ENCODE measurements at regions not wholly inside any gene's neighbourhood (a gene's known extent, or its start where the extent isn't known, plus 50 kb on each side); places are given as distances from the start of the nearest gene placed in this dataset.
"Not testable (repeated sequence)": the region's sequence is repeated elsewhere in the genome, so short reads cannot be mapped to it uniquely, and the experiment has no call there.

GRCh38 chr18:41096504-41096903, 858.5 kb upstream of the PIK3C3 start:
- Histone ChIP-seq H3K4me1 (peaks cover 8% of the 10 kb centered on the region; the same call in 1 of the 2 replicates), H3K36me3 (replicated peaks) (no peaks in the 10 kb centered on the region), H3K4me3 (no peak overlapping the region), H3K27me3 (ENCODE audit: low read depth) (no peaks in the 10 kb centered on the region), H3K9me3 (no peaks in the 10 kb centered on the region)
- in situ Hi-C loops (cut with MboI; ENCODE audit: low sequenced_read_pairs): no loop called here
- DNase-seq (ENCODE audit: low spot score in 2 of 2): peak; percentile 67 to 87

- H3K9me3 ChIP-seq: no peaks in the 10 kb centered on the region
- no peaks in the 10 kb centered on the region for H3K27me3 ChIP-seq (ENCODE audit: low read depth)
- H3K36me3 ChIP-seq (replicated peaks): no peaks in the 10 kb centered on the region
- no peak overlapping the region for H3K4me3 ChIP-seq
- in situ Hi-C loops (cut with MboI; ENCODE audit: low sequenced_read_pairs): no loop called here
- DNase-seq (ENCODE audit: low spot score in 2 of 2): no peak
- no peaks in the 10 kb centered on the region for H3K4me1 ChIP-seq
These were observed 878.0 kb upstream of the PIK3C3 start for GRCh38 chr18:41077076-41077475.

DNA sequence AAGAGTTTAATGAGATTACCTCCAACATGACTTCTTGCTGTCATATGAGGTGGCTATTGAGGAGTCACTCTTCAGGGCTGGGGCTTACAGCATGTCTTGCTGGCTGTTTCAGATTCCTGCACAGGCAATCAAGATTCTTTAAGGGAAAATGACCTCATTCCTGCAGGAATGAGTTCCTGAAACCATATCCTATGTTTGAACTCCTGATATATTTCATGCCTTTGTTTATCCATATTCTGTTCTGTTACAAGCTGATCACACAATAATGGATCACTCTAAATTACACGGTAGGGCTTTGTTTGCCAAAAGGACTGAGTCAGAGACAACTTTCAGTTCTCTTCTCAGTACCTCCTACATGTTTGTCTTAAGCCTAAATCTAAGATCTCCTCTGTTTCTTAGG, 879.8 kb upstream of the PIK3C3 start:
- in situ Hi-C loops (cut with MboI; ENCODE audit: low sequenced_read_pairs): no loop called here
- DNase-seq (ENCODE audit: low spot score in 2 of 2): no peak
- no peaks in the 10 kb centered on the region for H3K4me1 ChIP-seq

DNA sequence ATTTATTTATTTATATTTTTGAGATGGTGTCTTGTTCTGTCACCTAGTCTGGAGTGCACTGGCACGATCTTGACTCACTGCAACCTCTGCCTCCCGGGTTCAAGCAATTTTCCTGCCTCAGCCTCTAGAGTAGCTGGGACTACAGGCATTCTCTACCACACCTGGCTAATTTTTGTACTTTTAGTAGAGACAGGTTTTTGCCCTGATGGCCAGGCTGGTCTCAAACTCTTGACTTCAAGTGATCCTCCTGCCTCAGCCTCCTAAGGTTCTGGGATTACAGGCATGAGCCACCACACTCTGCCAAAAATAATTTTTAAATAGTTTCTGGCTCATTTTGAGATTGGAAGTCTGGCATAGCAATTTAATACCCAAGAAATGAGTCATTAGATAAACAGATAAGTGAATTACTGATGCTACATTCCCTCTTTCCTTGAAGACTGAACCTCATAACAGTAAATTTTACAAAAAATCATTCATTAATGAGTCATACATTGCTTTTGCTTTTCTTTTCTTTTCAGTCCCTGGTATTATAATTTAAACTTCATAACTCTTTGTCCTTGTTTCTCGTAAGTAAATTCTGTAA, 881.6 kb upstream of the PIK3C3 start:
- DNase-seq (ENCODE audit: low spot score in 2 of 2): no peak
- Histone ChIP-seq H3K4me1 (no peaks in the 10 kb centered on the region), H3K4me3 (no peak overlapping the region), H3K9me3 (no peaks in the 10 kb centered on the region), H3K36me3 (replicated peaks) (no peaks in the 10 kb centered on the region), H3K27me3 (ENCODE audit: low read depth) (no peaks in the 10 kb centered on the region)
- in situ Hi-C loops (cut with MboI; ENCODE audit: low sequenced_read_pairs): no loop called here

More for the DNA sequence above, 879.8 kb upstream of the PIK3C3 start:
- no peaks in the 10 kb centered on the region for H3K9me3 ChIP-seq
- H3K36me3 ChIP-seq (replicated peaks): no peaks in the 10 kb centered on the region
- no peaks in the 10 kb centered on the region for H3K27me3 ChIP-seq (ENCODE audit: low read depth)
- no peak overlapping the region for H3K4me3 ChIP-seq

DNA sequence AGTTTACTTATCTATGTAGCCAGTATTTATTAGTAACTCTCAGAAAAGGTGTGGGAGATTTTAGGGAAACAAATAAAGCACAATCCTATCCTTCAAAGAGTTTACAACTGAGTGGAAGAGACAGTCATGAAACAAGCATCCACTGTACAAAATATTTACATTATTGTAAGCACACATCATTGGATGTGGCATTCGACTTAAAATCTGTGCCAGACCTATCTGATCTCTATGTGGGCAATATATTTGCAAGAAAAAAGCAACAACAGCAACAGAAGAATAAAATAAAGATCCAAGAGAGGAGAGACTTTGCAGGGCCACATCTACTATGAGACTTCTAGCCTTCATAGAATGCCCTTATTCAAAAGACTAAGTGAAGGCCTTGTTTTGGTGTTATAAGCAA, 882.1 kb upstream of the PIK3C3 start:
- DNase-seq (ENCODE audit: low spot score in 2 of 2): no peak
- in situ Hi-C loops (cut with MboI; ENCODE audit: low sequenced_read_pairs): no loop called here
- H3K9me3 ChIP-seq: no peaks in the 10 kb centered on the region
- H3K4me3 ChIP-seq: no peak overlapping the region
- H3K27me3 ChIP-seq (ENCODE audit: low read depth): no peaks in the 10 kb centered on the region
- H3K4me1 ChIP-seq: no peaks in the 10 kb centered on the region
- no peaks in the 10 kb centered on the region for H3K36me3 ChIP-seq (replicated peaks)

DNA sequence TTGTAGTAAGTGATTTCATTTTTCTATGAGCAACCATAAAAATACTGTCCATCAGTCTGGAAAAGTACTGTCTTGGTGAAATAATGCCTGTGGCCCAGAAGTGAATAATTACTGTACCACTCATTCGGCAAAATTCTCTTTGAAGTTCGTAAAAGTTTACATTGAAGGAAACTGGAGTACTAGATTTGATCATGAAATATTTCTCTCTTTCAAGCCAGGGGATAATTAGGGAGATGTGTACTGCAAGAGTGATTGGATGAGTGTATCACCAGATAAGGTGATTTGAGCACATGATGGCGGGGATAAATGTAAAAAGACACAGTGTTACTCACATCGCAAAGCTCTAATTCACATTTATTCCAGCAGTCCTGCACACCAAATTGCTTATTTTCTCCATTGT, 883.2 kb upstream of the PIK3C3 start:
- DNase-seq (ENCODE audit: low spot score in 2 of 2): no peak
- in situ Hi-C loops (cut with MboI; ENCODE audit: low sequenced_read_pairs): no loop called here
- no peaks in the 10 kb centered on the region for H3K27me3 ChIP-seq (ENCODE audit: low read depth)
- no peaks in the 10 kb centered on the region for H3K4me1 ChIP-seq
- H3K4me3 ChIP-seq: no peak overlapping the region
- H3K36me3 ChIP-seq (replicated peaks): no peaks in the 10 kb centered on the region
- no peaks in the 10 kb centered on the region for H3K9me3 ChIP-seq

GRCh38 chr18:41069167-41069566, 885.9 kb upstream of the PIK3C3 start:
- DNase-seq (ENCODE audit: low spot score in 2 of 2): no peak
- Histone ChIP-seq H3K9me3 (no peaks in the 10 kb centered on the region), H3K36me3 (replicated peaks) (no peaks in the 10 kb centered on the region), H3K27me3 (ENCODE audit: low read depth) (no peaks in the 10 kb centered on the region), H3K4me3 (no peak overlapping the region), H3K4me1 (no peaks in the 10 kb centered on the region)
- in situ Hi-C loops (cut with MboI; ENCODE audit: low sequenced_read_pairs): no loop called here

- Histone ChIP-seq H3K9me3 (no peaks in the 10 kb centered on the region), H3K36me3 (replicated peaks) (no peaks in the 10 kb centered on the region), H3K4me1 (no peaks in the 10 kb centered on the region), H3K27me3 (ENCODE audit: low read depth) (no peaks in the 10 kb centered on the region), H3K4me3 (no peak overlapping the region)
- DNase-seq (ENCODE audit: low spot score in 2 of 2): no peak
- in situ Hi-C loops (cut with MboI; ENCODE audit: low sequenced_read_pairs): no loop called here
These were observed 890.1 kb upstream of the PIK3C3 start for GRCh38 chr18:41064916-41065315.

DNA sequence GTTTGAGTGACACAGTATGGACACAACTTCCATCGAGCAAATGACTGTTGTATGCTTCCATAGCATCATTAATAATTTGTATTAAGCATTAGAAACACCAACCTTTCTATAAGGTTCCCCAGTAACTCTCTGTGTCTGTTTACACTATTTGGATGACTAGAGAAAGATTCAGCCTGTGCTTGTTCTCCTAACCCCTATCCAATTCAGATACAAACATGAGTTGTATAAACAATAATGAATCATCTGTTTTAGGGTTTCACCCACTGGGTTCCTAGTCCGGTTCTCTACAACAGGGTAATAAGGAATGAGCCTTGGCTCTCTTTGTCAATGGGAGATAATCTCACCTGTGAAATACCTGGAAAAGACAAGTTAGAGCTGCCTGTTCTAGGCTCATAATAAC, 894.1 kb upstream of the PIK3C3 start:
- Histone ChIP-seq H3K4me1 (no peaks in the 10 kb centered on the region), H3K36me3 (replicated peaks) (no peaks in the 10 kb centered on the region), H3K9me3 (no peaks in the 10 kb centered on the region), H3K27me3 (ENCODE audit: low read depth) (no peaks in the 10 kb centered on the region), H3K4me3 (no peak overlapping the region)
- DNase-seq (ENCODE audit: low spot score in 2 of 2): no peak
- in situ Hi-C loops (cut with MboI; ENCODE audit: low sequenced_read_pairs): no loop called here

GRCh38 chr18:41059126-41059415, 896.0 kb upstream of the PIK3C3 start:
- Histone ChIP-seq H3K27me3 (ENCODE audit: low read depth) (no peaks in the 10 kb centered on the region), H3K36me3 (replicated peaks) (no peaks in the 10 kb centered on the region), H3K9me3 (no peaks in the 10 kb centered on the region), H3K4me1 (no peaks in the 10 kb centered on the region), H3K4me3 (no peak overlapping the region)
- in situ Hi-C loops (cut with MboI; ENCODE audit: low sequenced_read_pairs): no loop called here
- no peak for DNase-seq (ENCODE audit: low spot score in 2 of 2)

GRCh38 chr18:41058351-41059125, 896.5 kb upstream of the PIK3C3 start:
- no peaks in the 10 kb centered on the region for H3K9me3 ChIP-seq
- H3K4me1 ChIP-seq: no peaks in the 10 kb centered on the region
- no peak for DNase-seq (ENCODE audit: low spot score in 2 of 2)
- H3K4me3 ChIP-seq: no peak overlapping the region
- H3K27me3 ChIP-seq (ENCODE audit: low read depth): no peaks in the 10 kb centered on the region
- in situ Hi-C loops (cut with MboI; ENCODE audit: low sequenced_read_pairs): no loop called here
- H3K36me3 ChIP-seq (replicated peaks): no peaks in the 10 kb centered on the region

GRCh38 chr18:41052625-41053024, 902.4 kb upstream of the PIK3C3 start:
- DNase-seq (ENCODE audit: low spot score in 2 of 2): no peak
- in situ Hi-C loops (cut with MboI; ENCODE audit: low sequenced_read_pairs): no loop called here
- no peaks in the 10 kb centered on the region for H3K9me3 ChIP-seq
- H3K4me3 ChIP-seq: no peak overlapping the region
- no peaks in the 10 kb centered on the region for H3K4me1 ChIP-seq
- H3K27me3 ChIP-seq (ENCODE audit: low read depth): no peaks in the 10 kb centered on the region
- H3K36me3 ChIP-seq (replicated peaks): no peaks in the 10 kb centered on the region

GRCh38 chr18:41046250-41046649, 908.8 kb upstream of the PIK3C3 start:
- H3K9me3 ChIP-seq; H3K4me1 ChIP-seq; in situ Hi-C loops (cut with MboI; ENCODE audit: low sequenced_read_pairs); DNase-seq (ENCODE audit: low spot score in 2 of 2); H3K4me3 ChIP-seq; H3K27me3 ChIP-seq (ENCODE audit: low read depth); H3K36me3 ChIP-seq (replicated peaks): not testable (repeated sequence)

DNA sequence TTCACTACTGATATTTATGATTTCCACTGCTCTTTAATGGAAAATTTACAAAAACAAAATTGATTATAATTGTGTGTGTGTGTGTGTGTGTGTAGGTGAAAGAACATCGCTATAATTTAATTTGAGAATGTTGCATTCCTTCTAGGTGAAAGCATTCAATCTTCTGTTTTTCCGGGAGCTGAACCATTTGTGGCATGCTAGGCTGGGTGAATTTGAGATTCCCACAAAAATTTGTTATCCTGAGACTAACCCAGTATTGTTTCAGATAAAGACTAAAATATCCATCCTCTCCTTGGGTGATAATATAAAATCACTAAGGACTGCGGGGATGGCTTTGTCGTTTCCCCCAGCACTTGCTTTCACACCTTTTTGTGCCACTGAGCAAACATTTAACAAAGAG, 911.2 kb upstream of the PIK3C3 start:
- Histone ChIP-seq H3K9me3 (no peaks in the 10 kb centered on the region), H3K36me3 (replicated peaks) (no peaks in the 10 kb centered on the region), H3K4me3 (no peak overlapping the region), H3K4me1 (no peaks in the 10 kb centered on the region), H3K27me3 (ENCODE audit: low read depth) (no peaks in the 10 kb centered on the region)
- in situ Hi-C loops (cut with MboI; ENCODE audit: low sequenced_read_pairs): no loop called here
- no peak for DNase-seq (ENCODE audit: low spot score in 2 of 2)

DNA sequence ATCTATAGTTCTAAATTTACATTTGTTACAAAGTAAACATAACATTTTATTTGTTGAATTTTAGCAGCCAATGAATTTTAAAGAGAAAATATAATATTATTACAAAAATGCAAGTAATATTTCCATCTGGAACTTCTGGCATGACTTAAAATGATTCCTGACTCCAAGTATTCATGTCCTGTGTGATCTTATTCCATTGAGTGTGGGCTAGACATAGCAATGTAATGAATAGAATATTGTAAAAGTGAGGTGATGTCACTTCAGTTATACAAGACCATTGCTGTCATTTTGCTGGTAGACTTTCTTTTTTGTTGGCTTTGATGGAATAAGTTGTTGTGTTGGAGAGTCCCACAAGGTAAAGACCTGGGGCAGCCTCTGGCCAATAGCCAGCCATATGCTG, 912.2 kb upstream of the PIK3C3 start:
- no peaks in the 10 kb centered on the region for H3K36me3 ChIP-seq (replicated peaks)
- no peak for DNase-seq (ENCODE audit: low spot score in 2 of 2)
- no peak overlapping the region for H3K4me3 ChIP-seq
- no peaks in the 10 kb centered on the region for H3K4me1 ChIP-seq
- in situ Hi-C loops (cut with MboI; ENCODE audit: low sequenced_read_pairs): no loop called here
- H3K9me3 ChIP-seq: no peaks in the 10 kb centered on the region
- H3K27me3 ChIP-seq (ENCODE audit: low read depth): no peaks in the 10 kb centered on the region
